SK-N-SH (cell line): ENCODE measurements at regions not wholly inside any gene's neighbourhood (a gene's known extent, or its start where the extent isn't known, plus 50 kb on each side); places are given as distances from the start of the nearest gene placed in this dataset.

Experiments
- CTCF ChIA-PET: fragments of 300-600, 350-600 bp; formaldehyde crosslinking; extraction: SDS; loops from one replicate; lab custom pipeline; 2021; lab: Yijun Ruan, JAX
- POLR2A ChIA-PET: fragments of 350-600 bp; sonication (Branson Sonifier 250); formaldehyde crosslinking; extraction: SDS; loops from one replicate; lab custom pipeline; 2020; ENCODE audit warnings: antibody characterized with exemption, inconsistent platforms; lab: Yijun Ruan, JAX
- DNase-seq: peaks from one replicate; pipeline ENCODE4 v3.0.0; 2012
- H2AFZ ChIP-seq: fragments of 200-600 bp; sonication (generic); 2 replicates; pipeline ENCODE4 v1.8.1; 2016; ENCODE audit warnings: antibody characterized with exemption, mild to moderate bottlenecking, low read depth
- H3F3A ChIP-seq: fragments of 200-600 bp; sonication (generic); replicated peaks from 2 replicates; pipeline ENCODE3; 2016; ENCODE audit warnings: antibody characterized with exemption, mild to moderate bottlenecking; ENCODE audit not compliant: insufficient read depth
- H3K27ac ChIP-seq, 2 experiments: fragments of 200-500 bp in 1 of 2; fragments of 200-600 bp in 1 of 2; sonication (Bioruptor generic) in 1 of 2; sonication (generic), shearing (Covaris generic) in 1 of 2; 2 replicates each; pipeline versions ENCODE4 v1.5.1 to v1.6.1; 2014 to 2016; ENCODE audit warnings: low read depth in 2 of 2, inconsistent platforms in 1 of 2, low read length in 1 of 2, mild to moderate bottlenecking in 1 of 2, mixed read lengths in 1 of 2
- H3K27me3 ChIP-seq: fragments of 200-600 bp; sonication (generic), shearing (Covaris generic); 2 replicates; pipeline ENCODE4 v1.6.1; 2016; ENCODE audit warnings: mixed run types; ENCODE audit not compliant: insufficient read depth
- H3K36me3 ChIP-seq, 2 experiments: fragments of 200-500 bp in 1 of 2; fragments of 200-600 bp in 1 of 2; sonication (Bioruptor generic) in 1 of 2; sonication (generic) in 1 of 2; replicated peaks in 1 of 2; 2 replicates each; pipeline versions ENCODE3 to v1.5.1; 2014 to 2016; ENCODE audit warnings: low read length in 1 of 2, mild to moderate bottlenecking in 1 of 2; ENCODE audit not compliant: insufficient read depth in 2 of 2, control insufficient read depth in 1 of 2
- H3K4me1 ChIP-seq, 2 experiments: fragments of 200-500 bp in 1 of 2; fragments of 200-600 bp in 1 of 2; sonication (Bioruptor generic) in 1 of 2; sonication (generic), shearing (Covaris generic) in 1 of 2; 2 replicates each; pipeline versions ENCODE4 v1.5.1 to v1.6.1; 2014 to 2016; ENCODE audit warnings: low read depth in 1 of 2, low read length in 1 of 2, mixed run types in 1 of 2; ENCODE audit not compliant: insufficient read depth in 2 of 2, control insufficient read depth in 1 of 2
- H3K4me2 ChIP-seq: fragments of 200-600 bp; sonication (generic), shearing (Covaris generic); 2 replicates; pipeline ENCODE4 v1.6.1; 2017; ENCODE audit warnings: mixed run types
- H3K4me3 ChIP-seq, 2 experiments: fragments of 200-500 bp in 1 of 2; fragments of 200-600 bp in 1 of 2; sonication (Bioruptor generic) in 1 of 2; sonication (generic), shearing (Covaris generic) in 1 of 2; 2 replicates each; pipeline versions ENCODE4 v1.5.1 to v1.8.1; 2014 to 2016; ENCODE audit warnings: low read depth in 2 of 2, inconsistent platforms in 1 of 2, low read length in 1 of 2, mild to moderate bottlenecking in 1 of 2, mixed read lengths in 1 of 2, moderate library complexity in 1 of 2
- H3K79me2 ChIP-seq: fragments of 200-600 bp; sonication (generic); 2 replicates; pipeline ENCODE4 v1.8.1; 2017; ENCODE audit warnings: mild to moderate bottlenecking; ENCODE audit not compliant: insufficient read depth
- H3K9ac ChIP-seq: fragments of 200-600 bp; sonication (generic); 2 replicates; pipeline ENCODE4 v1.6.1; 2017; ENCODE audit warnings: mixed run types
- H3K9me2 ChIP-seq: fragments of 200-600 bp; sonication (generic); 2 replicates; pipeline ENCODE4 v1.6.1; 2017; ENCODE audit warnings: mixed run types
- H3K9me3 ChIP-seq: fragments of 200-600 bp; sonication (generic); 2 replicates; pipeline ENCODE4 v1.6.1; 2017; ENCODE audit warnings: mixed run types, mild to moderate bottlenecking, moderate library complexity
- H4K20me1 ChIP-seq: fragments of 200-600 bp; sonication (generic); 2 replicates; pipeline ENCODE4 v1.6.1; 2017; ENCODE audit warnings: mild to moderate bottlenecking, mixed run types; ENCODE audit not compliant: insufficient read depth
- FOXJ3 ChIP-seq: sonication (generic); formaldehyde crosslinking; IDR thresholded peaks from 2 replicates; pipeline ENCODE4 v1.5.1; 2020; ENCODE audit warnings: mild to moderate bottlenecking, missing genetic modification reagents
- FOXM1 ChIP-seq: IDR thresholded peaks from 2 replicates; pipeline ENCODE4 v1.4.0; 2012; ENCODE audit warnings: low read depth, mild to moderate bottlenecking
- RCOR1 ChIP-seq: fragments of 150-350 bp; IDR thresholded peaks from 2 replicates; pipeline ENCODE4 v1.6.1; 2017; ENCODE audit warnings: antibody characterized with exemption, low read length
- RFX5 ChIP-seq: IDR thresholded peaks from 2 replicates; pipeline ENCODE4 v1.6.1; 2012; ENCODE audit warnings: mild to moderate bottlenecking, improper control_type of control experiment, low read length
- SIN3A ChIP-seq: IDR thresholded peaks from 2 replicates; pipeline ENCODE4 v1.6.1; 2012; ENCODE audit warnings: low read depth, mild to moderate bottlenecking, low read length, moderate library complexity, borderline replicate concordance
- SMC3 ChIP-seq: IDR thresholded peaks from 2 replicates; pipeline ENCODE4 v1.6.1; 2012; ENCODE audit warnings: low read depth, low read length, improper control_type of control experiment
- TAF1 ChIP-seq: IDR thresholded peaks from 2 replicates; pipeline ENCODE4 v1.6.1; 2012; ENCODE audit warnings: low read depth, mild to moderate bottlenecking, low read length, moderate library complexity, borderline replicate concordance
- WGBS: methylation state at CpG from one replicate; pipeline ENCODE4 v1.1.6; 2017; ENCODE audit warnings: low lambda C conversion rate; 5-methylcytosine and 5-hydroxymethylcytosine counted together
- TF ChIP-seq, protein P1 (sequence below): IDR thresholded peaks from 2 replicates; pipeline ENCODE4 v1.6.1; 2012; ENCODE audit warnings: mild to moderate bottlenecking, low read depth, low read length, moderate library complexity
- TF ChIP-seq, protein P2 (sequence below): IDR thresholded peaks from 2 replicates; pipeline ENCODE4; 2012
- TF ChIP-seq, protein P3 (sequence below): IDR thresholded peaks from 2 replicates; pipeline ENCODE4 v1.4.0; 2012; ENCODE audit warnings: low read depth, borderline replicate concordance
- TF ChIP-seq, protein P4 (sequence below): fragments of 150-350 bp; IDR thresholded peaks from 2 replicates; pipeline ENCODE4 v1.6.1; 2017; ENCODE audit warnings: antibody characterized with exemption, low read length, low read depth, borderline replicate concordance

DNA sequence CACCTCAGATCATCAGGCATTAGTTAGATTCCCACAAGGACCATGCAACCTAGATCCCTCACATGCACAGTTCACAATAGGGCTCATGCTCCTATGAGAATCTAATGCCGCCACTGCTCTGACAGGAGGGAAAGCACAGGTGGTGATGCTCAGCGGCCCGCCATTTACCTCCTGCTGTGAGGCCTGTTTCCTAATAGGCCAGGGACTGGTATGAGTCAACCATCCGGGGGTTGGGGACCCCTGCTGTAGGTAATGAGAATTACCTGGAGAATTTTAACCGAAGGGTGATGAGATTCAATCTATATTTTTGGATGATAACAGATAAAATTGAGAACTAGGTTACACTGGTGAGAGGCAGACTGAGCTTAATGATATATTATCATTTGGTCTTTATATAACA, 101.4 kb downstream of the LACC1 start:
- whole genome bisulfite sequencing: 97% methylated on average over 5 of the region's 5 CpGs
- CTCF ChIA-PET: no interaction called here
- Histone ChIP-seq H3K9me3 (no peaks in the 10 kb centered on the region), H3K4me2 (no peak overlapping the region), H3K4me1 (no peaks in the 10 kb centered on the region; a peak in 1 of 4 replicates), H2AFZ (no peak overlapping the region), H3K27me3 (no peaks in the 10 kb centered on the region), H3K9me2 (no peaks in the 10 kb centered on the region), H3K36me3 (no peaks in the 10 kb centered on the region), H3K9ac (no peak overlapping the region), H4K20me1 (no peaks in the 10 kb centered on the region), H3K4me3 (no peak overlapping the region), H3K79me2 (no peaks in the 10 kb centered on the region), H3F3A (no peaks in the 10 kb centered on the region), H3K27ac (no peak overlapping the region)
- TF ChIP-seq FOXM1 (no peak), TAF1 (no peak), FOXJ3 (CRISPR knock-in tag) (no peak), RFX5 (no peak), SIN3A (no peak)
- TF ChIP-seq, protein P1, sequence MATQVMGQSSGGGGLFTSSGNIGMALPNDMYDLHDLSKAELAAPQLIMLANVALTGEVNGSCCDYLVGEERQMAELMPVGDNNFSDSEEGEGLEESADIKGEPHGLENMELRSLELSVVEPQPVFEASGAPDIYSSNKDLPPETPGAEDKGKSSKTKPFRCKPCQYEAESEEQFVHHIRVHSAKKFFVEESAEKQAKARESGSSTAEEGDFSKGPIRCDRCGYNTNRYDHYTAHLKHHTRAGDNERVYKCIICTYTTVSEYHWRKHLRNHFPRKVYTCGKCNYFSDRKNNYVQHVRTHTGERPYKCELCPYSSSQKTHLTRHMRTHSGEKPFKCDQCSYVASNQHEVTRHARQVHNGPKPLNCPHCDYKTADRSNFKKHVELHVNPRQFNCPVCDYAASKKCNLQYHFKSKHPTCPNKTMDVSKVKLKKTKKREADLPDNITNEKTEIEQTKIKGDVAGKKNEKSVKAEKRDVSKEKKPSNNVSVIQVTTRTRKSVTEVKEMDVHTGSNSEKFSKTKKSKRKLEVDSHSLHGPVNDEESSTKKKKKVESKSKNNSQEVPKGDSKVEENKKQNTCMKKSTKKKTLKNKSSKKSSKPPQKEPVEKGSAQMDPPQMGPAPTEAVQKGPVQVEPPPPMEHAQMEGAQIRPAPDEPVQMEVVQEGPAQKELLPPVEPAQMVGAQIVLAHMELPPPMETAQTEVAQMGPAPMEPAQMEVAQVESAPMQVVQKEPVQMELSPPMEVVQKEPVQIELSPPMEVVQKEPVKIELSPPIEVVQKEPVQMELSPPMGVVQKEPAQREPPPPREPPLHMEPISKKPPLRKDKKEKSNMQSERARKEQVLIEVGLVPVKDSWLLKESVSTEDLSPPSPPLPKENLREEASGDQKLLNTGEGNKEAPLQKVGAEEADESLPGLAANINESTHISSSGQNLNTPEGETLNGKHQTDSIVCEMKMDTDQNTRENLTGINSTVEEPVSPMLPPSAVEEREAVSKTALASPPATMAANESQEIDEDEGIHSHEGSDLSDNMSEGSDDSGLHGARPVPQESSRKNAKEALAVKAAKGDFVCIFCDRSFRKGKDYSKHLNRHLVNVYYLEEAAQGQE: no peak
- TF ChIP-seq, protein P2, sequence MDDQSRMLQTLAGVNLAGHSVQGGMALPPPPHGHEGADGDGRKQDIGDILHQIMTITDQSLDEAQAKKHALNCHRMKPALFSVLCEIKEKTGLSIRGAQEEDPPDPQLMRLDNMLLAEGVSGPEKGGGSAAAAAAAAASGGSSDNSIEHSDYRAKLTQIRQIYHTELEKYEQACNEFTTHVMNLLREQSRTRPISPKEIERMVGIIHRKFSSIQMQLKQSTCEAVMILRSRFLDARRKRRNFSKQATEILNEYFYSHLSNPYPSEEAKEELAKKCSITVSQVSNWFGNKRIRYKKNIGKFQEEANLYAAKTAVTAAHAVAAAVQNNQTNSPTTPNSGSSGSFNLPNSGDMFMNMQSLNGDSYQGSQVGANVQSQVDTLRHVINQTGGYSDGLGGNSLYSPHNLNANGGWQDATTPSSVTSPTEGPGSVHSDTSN: no peak
- POLR2A ChIA-PET: no interaction called here
- DNase-seq: peak; percentile 11

DNA sequence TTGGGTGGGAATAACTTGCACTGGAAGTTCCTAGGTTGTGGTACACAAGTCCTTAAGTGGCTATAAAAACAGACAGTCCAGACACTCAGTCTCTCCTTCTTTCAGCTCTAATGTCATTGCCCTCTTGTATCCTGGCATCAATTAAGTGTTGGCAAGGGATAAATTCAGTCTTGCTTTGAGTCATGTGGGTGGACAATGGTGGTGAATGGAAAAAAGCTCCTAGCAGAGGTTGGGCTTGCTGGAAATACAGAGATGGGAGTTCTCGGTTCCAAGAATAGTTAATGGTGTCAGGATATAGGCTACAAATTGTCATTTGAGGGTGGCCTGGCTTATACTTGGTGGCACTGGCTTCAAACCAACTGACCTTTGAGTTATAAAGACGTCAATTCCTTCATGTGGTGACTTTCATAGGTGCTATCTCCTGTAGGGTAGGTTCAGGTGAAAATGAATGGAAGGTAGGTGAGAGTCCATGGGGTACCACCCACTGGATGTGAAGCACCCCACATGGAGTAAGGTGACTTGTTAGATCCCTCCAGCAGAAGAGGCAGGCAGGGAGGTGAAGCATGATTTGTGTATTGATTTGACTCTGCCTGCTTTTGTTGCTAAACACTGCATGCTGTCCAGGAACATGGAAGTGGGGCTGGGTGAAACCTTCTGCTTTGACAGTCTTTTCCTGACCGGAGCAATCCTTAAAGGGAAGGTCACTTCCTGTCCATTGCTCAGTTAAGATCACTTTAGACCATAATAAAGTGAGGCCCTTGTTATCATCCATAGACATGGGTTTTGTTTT, 102.0 kb downstream of the LACC1 start:
- no peak overlapping the region for H3K4me2 ChIP-seq
- H3F3A ChIP-seq: no peaks in the 10 kb centered on the region
- no peaks in the 10 kb centered on the region for H4K20me1 ChIP-seq
- no peaks in the 10 kb centered on the region for H3K79me2 ChIP-seq
- no peak overlapping the region for H3K27ac ChIP-seq
- 57% methylated on average over 3 of the region's 3 CpGs for WGBS
- no peak overlapping the region for H3K4me3 ChIP-seq
- H3K9me2 ChIP-seq: no peaks in the 10 kb centered on the region
- H3K36me3 ChIP-seq: no peaks in the 10 kb centered on the region
- DNase-seq: no peak
- H3K4me1 ChIP-seq: no peaks in the 10 kb centered on the region; a peak in 1 of 4 replicates
- H3K27me3 ChIP-seq: no peaks in the 10 kb centered on the region
- ChIA-PET POLR2A (no interaction called here), CTCF (no interaction called here)
- TF ChIP-seq SMC3: no peak
- TF ChIP-seq, protein P3, sequence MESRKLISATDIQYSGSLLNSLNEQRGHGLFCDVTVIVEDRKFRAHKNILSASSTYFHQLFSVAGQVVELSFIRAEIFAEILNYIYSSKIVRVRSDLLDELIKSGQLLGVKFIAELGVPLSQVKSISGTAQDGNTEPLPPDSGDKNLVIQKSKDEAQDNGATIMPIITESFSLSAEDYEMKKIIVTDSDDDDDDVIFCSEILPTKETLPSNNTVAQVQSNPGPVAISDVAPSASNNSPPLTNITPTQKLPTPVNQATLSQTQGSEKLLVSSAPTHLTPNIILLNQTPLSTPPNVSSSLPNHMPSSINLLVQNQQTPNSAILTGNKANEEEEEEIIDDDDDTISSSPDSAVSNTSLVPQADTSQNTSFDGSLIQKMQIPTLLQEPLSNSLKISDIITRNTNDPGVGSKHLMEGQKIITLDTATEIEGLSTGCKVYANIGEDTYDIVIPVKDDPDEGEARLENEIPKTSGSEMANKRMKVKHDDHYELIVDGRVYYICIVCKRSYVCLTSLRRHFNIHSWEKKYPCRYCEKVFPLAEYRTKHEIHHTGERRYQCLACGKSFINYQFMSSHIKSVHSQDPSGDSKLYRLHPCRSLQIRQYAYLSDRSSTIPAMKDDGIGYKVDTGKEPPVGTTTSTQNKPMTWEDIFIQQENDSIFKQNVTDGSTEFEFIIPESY: no peak
- TF ChIP-seq, protein P4, sequence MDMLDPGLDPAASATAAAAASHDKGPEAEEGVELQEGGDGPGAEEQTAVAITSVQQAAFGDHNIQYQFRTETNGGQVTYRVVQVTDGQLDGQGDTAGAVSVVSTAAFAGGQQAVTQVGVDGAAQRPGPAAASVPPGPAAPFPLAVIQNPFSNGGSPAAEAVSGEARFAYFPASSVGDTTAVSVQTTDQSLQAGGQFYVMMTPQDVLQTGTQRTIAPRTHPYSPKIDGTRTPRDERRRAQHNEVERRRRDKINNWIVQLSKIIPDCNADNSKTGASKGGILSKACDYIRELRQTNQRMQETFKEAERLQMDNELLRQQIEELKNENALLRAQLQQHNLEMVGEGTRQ: no peak
- TF ChIP-seq RCOR1: no peak
- no peak overlapping the region for H3K9ac ChIP-seq
- no peaks in the 10 kb centered on the region for H3K9me3 ChIP-seq
- H2AFZ ChIP-seq: no peak overlapping the region
